ENCODE measurements at regions not wholly inside any gene's neighbourhood (a gene's known extent, or its start where the extent isn't known, plus 50 kb on each side); places are given as distances from the start of the nearest gene placed in this dataset.

DNA sequence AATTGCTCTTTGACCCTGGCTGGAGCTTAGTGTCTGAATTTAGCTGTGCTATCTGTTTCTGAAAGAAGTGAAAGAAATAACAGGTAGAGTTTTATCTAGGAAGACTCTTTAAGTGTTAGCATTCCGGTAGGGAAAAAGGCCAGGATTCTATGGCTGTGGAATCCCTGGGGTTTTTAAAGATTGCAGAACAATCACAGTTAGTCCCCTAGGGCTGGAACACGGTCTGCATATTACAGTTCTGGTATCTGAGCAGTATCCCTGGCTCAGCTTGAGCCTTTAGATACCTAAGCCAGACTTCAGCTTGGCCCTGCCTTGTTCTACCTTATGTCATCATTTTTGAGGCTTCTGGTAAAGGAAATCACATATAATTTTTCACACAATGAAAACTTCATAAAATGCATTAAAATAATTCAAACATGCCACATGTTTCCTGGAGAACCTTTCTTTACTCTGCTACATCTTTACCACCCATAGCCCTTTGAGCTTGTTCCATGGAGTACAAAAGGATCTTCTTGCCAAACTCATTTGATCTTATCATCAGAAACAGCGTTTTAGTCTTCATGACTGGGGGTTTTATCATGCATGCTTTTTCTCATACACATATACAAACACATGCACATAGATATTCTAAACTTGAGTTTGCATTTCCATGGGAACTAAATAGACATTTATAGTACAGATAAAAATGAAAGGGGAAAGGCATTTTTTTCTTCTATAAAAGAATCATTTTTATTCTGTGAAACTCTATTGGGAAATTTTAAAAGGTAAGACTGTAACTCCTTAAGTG lies 410.8 kb downstream of the CETN3 start:
- Mint-ChIP-seq H3K27me3 (no peaks in the 10 kb centered on the region), H3K27ac (no peak overlapping the region), H3K9me3 (peaks cover 3% of the 10 kb centered on the region), H3K36me3 (no peaks in the 10 kb centered on the region), H3K4me3 (no peak overlapping the region), H3K4me1 (ENCODE audit: low read depth) (no peaks in the 10 kb centered on the region)
- intact Hi-C loops (cut with micrococcal nuclease) = no loop called here
- POLR2A ChIA-PET = no interaction called here
- CTCF ChIA-PET = no interaction called here
- DNase-seq = no peak

DNA sequence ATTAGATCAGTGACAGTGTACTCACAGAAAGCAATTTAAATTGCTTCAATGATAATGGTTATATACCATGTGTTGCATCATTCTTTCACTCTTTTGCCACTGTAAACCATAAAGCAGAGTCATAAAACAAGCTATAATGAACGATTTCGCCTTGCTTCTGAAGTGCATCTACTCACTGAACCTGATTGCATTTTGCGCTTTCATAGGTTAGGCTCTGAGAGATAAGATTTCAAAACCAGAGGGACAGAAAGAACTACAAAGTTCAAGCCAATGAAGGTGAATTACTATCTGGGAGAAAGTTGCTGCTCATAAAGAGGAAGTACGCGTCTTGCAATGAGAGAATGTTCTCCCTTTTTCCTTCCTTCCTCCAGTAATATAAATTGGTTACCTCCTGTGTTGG lies 412.7 kb downstream of the CETN3 start:
- H3K9me3 Mint-ChIP-seq = peaks cover 3% of the 10 kb centered on the region
- no peak for DNase-seq
- H3K36me3 Mint-ChIP-seq = no peaks in the 10 kb centered on the region
- H3K4me1 Mint-ChIP-seq (ENCODE audit: low read depth) = no peaks in the 10 kb centered on the region
- no peak overlapping the region for H3K4me3 Mint-ChIP-seq
- no peak overlapping the region for H3K27ac Mint-ChIP-seq
- intact Hi-C loops (cut with micrococcal nuclease) = no loop called here
- POLR2A ChIA-PET = no interaction called here
- CTCF ChIA-PET = no interaction called here
- no peaks in the 10 kb centered on the region for H3K27me3 Mint-ChIP-seq

DNA sequence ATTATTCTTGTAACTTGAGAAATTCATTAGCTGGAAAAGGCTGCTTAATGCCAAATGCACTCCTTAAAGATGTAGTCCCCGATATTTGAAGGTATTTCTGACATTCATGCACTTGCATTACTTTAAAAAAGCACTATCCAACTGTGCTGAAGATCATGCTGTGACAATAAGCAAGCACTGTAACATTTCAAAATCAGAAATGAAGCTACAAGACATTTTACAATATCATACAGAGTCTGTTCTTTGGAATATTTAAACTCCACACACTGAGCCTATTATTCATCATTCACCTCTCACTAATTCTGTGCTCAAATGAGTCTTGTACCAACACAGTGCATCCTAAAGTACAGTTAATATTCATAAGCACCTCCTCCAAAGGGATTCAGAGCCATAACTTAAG lies 413.2 kb downstream of the CETN3 start:
- Mint-ChIP-seq H3K27me3 (no peaks in the 10 kb centered on the region), H3K36me3 (no peaks in the 10 kb centered on the region), H3K4me1 (ENCODE audit: low read depth) (no peaks in the 10 kb centered on the region), H3K9me3 (peaks cover 3% of the 10 kb centered on the region), H3K27ac (no peak overlapping the region), H3K4me3 (no peak overlapping the region)
- no peak for DNase-seq
- ChIA-PET POLR2A (no interaction called here), CTCF (no interaction called here)
- intact Hi-C loops (cut with micrococcal nuclease) = no loop called here

GRCh38 chr5:89994266-89994665 lies 415.3 kb downstream of the CETN3 start:
- Mint-ChIP-seq H3K4me1 (ENCODE audit: low read depth) (no peaks in the 10 kb centered on the region), H3K4me3 (no peak overlapping the region), H3K36me3 (no peaks in the 10 kb centered on the region), H3K27me3 (no peaks in the 10 kb centered on the region), H3K9me3 (peaks cover 3% of the 10 kb centered on the region), H3K27ac (no peak overlapping the region)
- POLR2A ChIA-PET = no interaction called here
- intact Hi-C loops (cut with micrococcal nuclease) = no loop called here
- CTCF ChIA-PET = no interaction called here
- no peak for DNase-seq

- ChIA-PET POLR2A (no interaction called here), CTCF (no interaction called here)
- no peak overlapping the region for H3K27ac Mint-ChIP-seq
- H3K4me3 Mint-ChIP-seq = no peak overlapping the region
- intact Hi-C loops (cut with micrococcal nuclease) = no loop called here
- no peaks in the 10 kb centered on the region for H3K27me3 Mint-ChIP-seq
- DNase-seq = no peak
- H3K4me1 Mint-ChIP-seq (ENCODE audit: low read depth) = no peaks in the 10 kb centered on the region
- H3K9me3 Mint-ChIP-seq = peaks cover 3% of the 10 kb centered on the region
- no peaks in the 10 kb centered on the region for H3K36me3 Mint-ChIP-seq
Measured at GRCh38 chr5:89992201-89992600, 417.4 kb downstream of the CETN3 start.

DNA sequence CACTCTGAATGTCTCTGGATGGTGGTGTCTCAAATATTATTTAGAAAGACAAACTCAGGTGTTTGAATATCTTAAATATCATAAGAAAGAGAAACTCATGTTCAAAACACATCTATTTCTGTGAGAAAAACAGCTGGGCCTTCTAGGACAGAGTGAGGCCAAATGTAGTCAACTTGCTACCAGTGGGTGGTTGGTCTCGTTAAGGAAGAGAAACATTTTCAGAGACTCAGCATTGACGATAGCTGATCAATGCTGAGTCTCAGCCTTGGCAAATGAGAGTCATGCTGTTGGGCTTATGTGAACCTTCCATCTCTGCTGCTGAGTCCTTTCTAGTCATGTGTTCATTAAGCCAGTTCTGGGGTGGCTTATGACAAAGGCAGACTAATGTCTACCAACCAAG lies 418.0 kb downstream of the CETN3 start:
- no peaks in the 10 kb centered on the region for H3K4me1 Mint-ChIP-seq (ENCODE audit: low read depth)
- peaks cover 3% of the 10 kb centered on the region for H3K9me3 Mint-ChIP-seq
- no peaks in the 10 kb centered on the region for H3K27me3 Mint-ChIP-seq
- ChIA-PET POLR2A (no interaction called here), CTCF (no interaction called here)
- no peak overlapping the region for H3K27ac Mint-ChIP-seq
- H3K36me3 Mint-ChIP-seq = no peaks in the 10 kb centered on the region
- H3K4me3 Mint-ChIP-seq = no peak overlapping the region
- no peak for DNase-seq
- intact Hi-C loops (cut with micrococcal nuclease) = no loop called here

GRCh38 chr5:89989776-89990175 lies 419.8 kb downstream of the CETN3 start:
- DNase-seq = no peak
- Mint-ChIP-seq H3K27ac (no peak overlapping the region), H3K4me3 (no peak overlapping the region), H3K4me1 (ENCODE audit: low read depth) (no peaks in the 10 kb centered on the region), H3K9me3 (peaks cover 3% of the 10 kb centered on the region), H3K36me3 (no peaks in the 10 kb centered on the region), H3K27me3 (no peaks in the 10 kb centered on the region)
- ChIA-PET POLR2A (no interaction called here), CTCF (no interaction called here)
- intact Hi-C loops (cut with micrococcal nuclease) = no loop called here

- ChIA-PET POLR2A (no interaction called here), CTCF (no interaction called here)
- Mint-ChIP-seq H3K27me3 (no peaks in the 10 kb centered on the region), H3K4me3 (no peak overlapping the region), H3K27ac (no peak overlapping the region), H3K36me3 (no peaks in the 10 kb centered on the region), H3K4me1 (ENCODE audit: low read depth) (no peaks in the 10 kb centered on the region), H3K9me3 (peaks cover 3% of the 10 kb centered on the region)
- no peak for DNase-seq
- intact Hi-C loops (cut with micrococcal nuclease) = no loop called here
Measured at GRCh38 chr5:89988998-89989655, 420.4 kb downstream of the CETN3 start.

GRCh38 chr5:89988129-89988810 lies 421.3 kb downstream of the CETN3 start:
- H3K4me1 Mint-ChIP-seq (ENCODE audit: low read depth) = no peaks in the 10 kb centered on the region
- H3K36me3 Mint-ChIP-seq = no peaks in the 10 kb centered on the region
- intact Hi-C loops (cut with micrococcal nuclease) = no loop called here
- CTCF ChIA-PET = no interaction called here
- no peak for DNase-seq
- peaks cover 3% of the 10 kb centered on the region for H3K9me3 Mint-ChIP-seq
- H3K27ac Mint-ChIP-seq = no peak overlapping the region
- no peak overlapping the region for H3K4me3 Mint-ChIP-seq
- POLR2A ChIA-PET = no interaction called here
- H3K27me3 Mint-ChIP-seq = no peaks in the 10 kb centered on the region

DNA sequence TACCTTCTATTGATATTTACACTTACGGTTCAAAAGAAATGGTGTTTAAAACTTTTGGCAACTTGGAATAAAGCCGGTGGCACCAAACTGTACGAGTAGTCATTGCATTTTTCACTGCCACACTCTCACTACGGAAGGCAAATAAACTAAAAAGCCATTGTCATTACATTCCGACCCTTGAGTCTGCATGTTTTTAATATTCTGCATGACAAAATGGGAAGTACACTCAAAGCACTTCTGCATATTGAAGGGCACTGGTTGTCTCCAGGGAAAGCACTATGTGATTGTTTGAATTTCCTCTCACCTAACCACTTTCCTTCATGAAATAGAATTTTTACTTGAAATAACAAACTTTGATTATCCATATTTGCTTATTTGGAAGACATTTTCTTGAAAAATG lies 426.3 kb downstream of the CETN3 start:
- POLR2A ChIA-PET = no interaction called here
- DNase-seq = no peak
- H3K9me3 Mint-ChIP-seq = no peaks in the 10 kb centered on the region
- no peak overlapping the region for H3K27ac Mint-ChIP-seq
- CTCF ChIA-PET = no interaction called here
- H3K27me3 Mint-ChIP-seq = no peaks in the 10 kb centered on the region
- H3K36me3 Mint-ChIP-seq = no peaks in the 10 kb centered on the region
- H3K4me1 Mint-ChIP-seq (ENCODE audit: low read depth) = no peaks in the 10 kb centered on the region
- intact Hi-C loops (cut with micrococcal nuclease) = no loop called here
- no peak overlapping the region for H3K4me3 Mint-ChIP-seq

DNA sequence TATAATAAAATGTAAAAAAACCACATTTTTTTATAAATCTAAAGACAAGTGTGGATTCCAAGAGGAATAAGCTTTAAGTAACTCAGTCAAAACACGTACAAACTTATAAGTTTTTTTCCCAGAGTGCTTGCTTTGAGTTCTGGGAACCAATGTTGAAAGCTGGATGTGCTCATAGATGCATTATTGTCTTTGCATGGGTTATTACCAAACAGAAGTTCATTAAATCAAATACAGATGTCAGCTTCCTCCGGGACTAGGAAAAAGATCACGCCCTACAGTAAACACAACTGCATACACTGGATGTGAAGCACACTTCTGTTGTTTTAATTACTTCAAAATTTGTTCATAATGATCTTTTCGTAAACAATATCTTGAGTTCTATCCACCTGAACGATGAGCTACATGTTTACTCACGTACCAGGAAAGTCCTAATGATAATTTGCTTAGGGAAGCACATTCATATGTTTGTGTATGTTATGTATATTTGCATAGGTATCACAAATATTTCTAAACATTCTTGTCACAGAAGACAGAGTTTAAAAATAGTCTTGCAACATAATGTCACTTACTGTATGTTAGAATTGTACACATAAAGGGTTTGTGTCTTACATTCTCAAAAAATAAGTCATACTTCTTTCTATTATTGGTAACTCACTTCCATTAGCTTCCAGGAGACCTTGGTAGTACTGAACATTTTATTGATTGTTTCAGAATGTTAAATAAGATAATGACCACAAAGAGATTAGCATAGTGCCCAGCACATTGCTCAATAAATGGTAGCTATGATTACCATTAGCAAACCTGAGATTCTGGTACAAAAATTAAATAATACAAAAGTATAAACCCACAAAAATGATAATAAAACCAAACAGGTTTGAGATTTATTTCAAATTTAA lies 427.4 kb downstream of the CETN3 start:
- Mint-ChIP-seq H3K36me3 (no peaks in the 10 kb centered on the region), H3K4me1 (ENCODE audit: low read depth) (no peaks in the 10 kb centered on the region), H3K9me3 (no peaks in the 10 kb centered on the region), H3K27ac (no peak overlapping the region), H3K27me3 (no peaks in the 10 kb centered on the region), H3K4me3 (no peak overlapping the region)
- POLR2A ChIA-PET = no interaction called here
- CTCF ChIA-PET = no interaction called here
- intact Hi-C loops (cut with micrococcal nuclease) = no loop called here
- no peak for DNase-seq

- intact Hi-C loops (cut with micrococcal nuclease) = no loop called here
- Mint-ChIP-seq H3K27me3 (no peaks in the 10 kb centered on the region), H3K4me3 (no peak overlapping the region), H3K4me1 (ENCODE audit: low read depth) (no peaks in the 10 kb centered on the region), H3K36me3 (no peaks in the 10 kb centered on the region), H3K27ac (no peak overlapping the region), H3K9me3 (no peaks in the 10 kb centered on the region)
- DNase-seq = no peak
- CTCF ChIA-PET = interaction anchor here (0.6 kb wide), 1 partner anchor 1210 kb away, joined by 3 read pairs; no protein-coding TSS in a partner anchor
- POLR2A ChIA-PET = no interaction called here
Measured at GRCh38 chr5:89981021-89981420, 428.5 kb downstream of the CETN3 start.
